NT2/D1 (cell line): ENCODE measurements at regions not wholly inside any gene's neighbourhood (a gene's known extent, or its start where the extent isn't known, plus 50 kb on each side); places are given as distances from the start of the nearest gene placed in this dataset.
"Not testable (repeated sequence)": the region's sequence is repeated elsewhere in the genome, so short reads cannot be mapped to it uniquely, and the experiment has no call there.

Source experiments
- SUZ12 ChIP-seq: IDR thresholded peaks from 2 replicates; pipeline ENCODE4 v1.6.1; 2011; ENCODE audit not compliant: insufficient read length, insufficient read depth; ENCODE audit errors: extremely low read depth
- YY1 ChIP-seq: IDR thresholded peaks from 2 replicates; pipeline ENCODE4 v1.6.1; 2011; ENCODE audit not compliant: insufficient read length, insufficient read depth

- TF ChIP-seq SUZ12, YY1: not testable (repeated sequence)
Observed at GRCh38 chr2:113368581-113368980, 68.9 kb upstream of the ZNG1B start.
